Fibroblast of pulmonary artery (primary cell): ENCODE measurements at regions not wholly inside any gene's neighbourhood (a gene's known extent, or its start where the extent isn't known, plus 50 kb on each side); places are given as distances from the start of the nearest gene placed in this dataset.
"Not testable (repeated sequence)": the region's sequence is repeated elsewhere in the genome, so short reads cannot be mapped to it uniquely, and the experiment has no call there.

ENCODE experiments used
- DNase-seq: peaks from one replicate; pipeline ENCODE4 v3.0.0-alpha.2; 2010; ENCODE audit warnings: low read depth
- H3K4me3 ChIP-seq: replicated peaks from 2 replicates; pipeline ENCODE4 v1.5.1; 2011; ENCODE audit warnings: low read depth, mild to moderate bottlenecking, control low read depth, low read length, moderate library complexity
- TF ChIP-seq, protein P1 (sequence below): IDR thresholded peaks from 2 replicates; pipeline ENCODE4 v1.5.1; 2011; ENCODE audit warnings: mild to moderate bottlenecking, control low read depth, low read length, inconsistent platforms; ENCODE audit errors: missing control alignments

DNA sequence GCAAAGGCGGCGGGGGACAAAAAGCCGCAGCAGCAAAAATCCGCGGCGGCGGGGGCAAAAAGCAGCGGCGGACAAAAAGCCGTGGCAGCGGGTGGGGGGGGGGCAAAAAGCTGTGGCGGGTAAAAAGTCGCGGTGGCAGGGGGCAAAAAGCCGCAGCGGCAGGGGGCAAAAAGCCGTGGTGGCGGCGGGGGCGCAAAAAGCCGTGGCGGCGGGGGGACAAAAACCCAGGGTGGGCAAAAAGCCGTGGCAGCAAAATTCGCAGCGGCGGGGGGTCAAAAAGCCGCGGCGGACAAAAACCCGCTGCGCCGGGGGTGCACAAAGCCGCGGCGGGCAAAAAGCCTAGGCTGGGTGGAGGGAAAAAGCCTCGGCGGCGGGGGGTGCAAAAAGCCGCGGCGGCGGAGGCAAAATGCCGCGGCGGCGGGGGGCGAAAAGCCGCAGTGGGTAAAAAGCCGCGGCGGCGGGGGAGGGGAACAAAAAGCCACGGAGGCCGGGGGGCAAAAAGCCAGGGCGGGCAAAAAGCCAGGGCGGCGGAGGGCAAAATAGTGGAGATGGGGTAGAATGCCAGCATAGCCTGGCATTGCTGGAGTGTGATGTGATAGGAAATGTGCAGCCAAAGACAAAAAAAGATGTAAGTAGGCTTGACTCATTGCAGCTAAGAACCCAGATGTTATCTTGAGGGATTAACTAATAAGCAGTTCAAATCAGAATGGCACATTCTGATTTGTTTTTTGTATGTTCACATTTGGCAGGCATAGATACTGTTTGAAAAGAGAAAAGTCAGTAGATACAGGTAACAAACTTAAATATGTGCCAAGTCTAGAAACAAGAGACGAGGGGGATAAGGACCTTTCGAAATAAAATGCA is 1076.3 kb downstream of the RPIA start:
- TF ChIP-seq, protein P1, sequence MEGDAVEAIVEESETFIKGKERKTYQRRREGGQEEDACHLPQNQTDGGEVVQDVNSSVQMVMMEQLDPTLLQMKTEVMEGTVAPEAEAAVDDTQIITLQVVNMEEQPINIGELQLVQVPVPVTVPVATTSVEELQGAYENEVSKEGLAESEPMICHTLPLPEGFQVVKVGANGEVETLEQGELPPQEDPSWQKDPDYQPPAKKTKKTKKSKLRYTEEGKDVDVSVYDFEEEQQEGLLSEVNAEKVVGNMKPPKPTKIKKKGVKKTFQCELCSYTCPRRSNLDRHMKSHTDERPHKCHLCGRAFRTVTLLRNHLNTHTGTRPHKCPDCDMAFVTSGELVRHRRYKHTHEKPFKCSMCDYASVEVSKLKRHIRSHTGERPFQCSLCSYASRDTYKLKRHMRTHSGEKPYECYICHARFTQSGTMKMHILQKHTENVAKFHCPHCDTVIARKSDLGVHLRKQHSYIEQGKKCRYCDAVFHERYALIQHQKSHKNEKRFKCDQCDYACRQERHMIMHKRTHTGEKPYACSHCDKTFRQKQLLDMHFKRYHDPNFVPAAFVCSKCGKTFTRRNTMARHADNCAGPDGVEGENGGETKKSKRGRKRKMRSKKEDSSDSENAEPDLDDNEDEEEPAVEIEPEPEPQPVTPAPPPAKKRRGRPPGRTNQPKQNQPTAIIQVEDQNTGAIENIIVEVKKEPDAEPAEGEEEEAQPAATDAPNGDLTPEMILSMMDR = no peak
- DNase-seq = no peak

DNA sequence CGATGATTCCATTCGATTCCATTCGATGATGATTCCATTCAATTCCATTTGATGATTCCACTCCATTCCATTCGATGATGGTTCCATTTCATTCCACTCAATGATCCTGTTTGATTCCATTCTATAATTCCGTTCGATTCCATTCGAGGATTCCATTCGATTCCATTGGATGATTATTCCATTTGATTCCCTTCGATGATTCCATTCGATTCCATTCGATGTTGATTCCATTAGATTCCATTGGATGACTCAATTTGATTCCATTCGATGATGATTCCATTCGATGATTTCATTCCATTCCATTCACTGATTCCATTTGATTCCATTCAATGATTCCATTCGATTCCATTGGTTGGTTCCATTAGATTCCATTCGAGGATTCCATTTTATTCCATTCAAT is 1084.4 kb downstream of the RPIA start:
- no peak for DNase-seq
- no peak overlapping the region for H3K4me3 ChIP-seq
- TF ChIP-seq, protein P1 = no peak

More for the DNA sequence above, 1076.3 kb downstream of the RPIA start:
- H3K4me3 ChIP-seq = no peak overlapping the region

DNA sequence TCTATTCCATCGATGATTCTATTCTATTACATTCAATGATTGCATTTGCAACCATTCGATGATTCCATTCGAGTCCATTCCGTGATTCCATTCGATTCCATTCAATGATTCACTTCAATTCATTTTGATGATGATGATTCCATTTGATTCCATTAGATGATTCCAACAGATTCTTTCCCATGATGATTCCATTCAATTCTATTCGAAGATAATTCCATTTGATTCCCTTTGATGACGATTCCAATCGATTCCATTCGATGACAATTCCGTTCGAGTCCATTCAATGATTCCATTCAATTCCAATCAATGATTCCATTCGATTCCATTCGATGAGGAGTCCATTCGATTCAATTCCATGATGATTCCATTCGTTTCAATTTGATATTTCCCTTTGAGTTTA is 1088.8 kb downstream of the RPIA start:
- no peak overlapping the region for H3K4me3 ChIP-seq
- TF ChIP-seq, protein P1 = no peak
- DNase-seq = no peak

DNA sequence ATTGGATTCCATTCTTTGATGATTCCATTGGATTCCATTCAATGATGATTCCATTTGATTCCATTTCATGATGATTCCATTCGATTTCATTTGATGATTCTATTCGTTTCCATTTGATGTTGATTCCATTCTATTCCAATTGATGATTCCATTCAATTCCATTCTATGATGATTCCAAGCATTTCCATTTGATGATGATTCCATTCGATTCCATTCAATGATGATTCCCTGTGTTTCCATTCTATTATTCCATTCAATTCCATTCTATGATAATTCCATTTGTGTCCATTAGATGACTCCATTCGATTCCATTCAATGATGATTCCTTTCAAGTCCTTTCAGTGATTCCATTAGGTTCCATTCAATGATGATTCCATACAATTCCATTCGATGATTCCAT is 1090.5 kb downstream of the RPIA start:
- DNase-seq = no peak
- no peak overlapping the region for H3K4me3 ChIP-seq
- TF ChIP-seq, protein P1 = no peak

DNA sequence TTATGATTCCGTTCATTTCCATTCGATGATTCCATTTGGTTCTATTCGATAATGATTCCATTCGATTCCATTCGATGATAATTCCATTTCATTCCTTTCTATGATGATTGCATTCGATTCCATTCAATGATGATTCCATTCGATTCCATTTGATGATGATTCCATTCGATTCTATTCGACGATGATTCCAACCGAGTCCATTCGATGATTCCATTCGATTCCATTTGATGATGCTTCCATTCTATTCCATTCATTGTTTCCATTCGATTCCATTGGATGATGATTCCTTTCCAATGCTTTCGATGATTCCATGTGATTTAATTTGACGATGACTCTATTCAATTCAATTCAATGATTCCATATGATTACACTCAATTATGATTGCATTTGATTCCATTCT is 1093.5 kb downstream of the RPIA start:
- no peak overlapping the region for H3K4me3 ChIP-seq
- TF ChIP-seq, protein P1 = no peak
- no peak for DNase-seq

DNA sequence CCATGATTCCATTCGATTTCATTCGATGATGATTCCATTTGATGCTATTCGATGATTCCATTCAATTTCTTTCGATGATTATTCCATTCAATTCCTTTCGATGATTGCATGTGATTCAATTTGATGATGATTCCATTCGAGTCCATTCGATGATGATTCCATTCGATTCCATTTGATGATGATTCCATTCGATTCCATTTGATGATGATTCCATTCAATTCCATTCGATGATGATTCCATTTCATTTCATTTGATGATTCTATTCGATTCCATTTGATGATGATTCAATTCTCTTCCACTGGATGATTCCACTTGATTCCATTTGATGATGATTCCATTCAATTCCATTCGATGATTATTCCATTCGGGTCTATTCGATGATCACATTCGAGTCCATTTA is 1094.1 kb downstream of the RPIA start:
- H3K4me3 ChIP-seq, DNase-seq: not testable (repeated sequence)

DNA sequence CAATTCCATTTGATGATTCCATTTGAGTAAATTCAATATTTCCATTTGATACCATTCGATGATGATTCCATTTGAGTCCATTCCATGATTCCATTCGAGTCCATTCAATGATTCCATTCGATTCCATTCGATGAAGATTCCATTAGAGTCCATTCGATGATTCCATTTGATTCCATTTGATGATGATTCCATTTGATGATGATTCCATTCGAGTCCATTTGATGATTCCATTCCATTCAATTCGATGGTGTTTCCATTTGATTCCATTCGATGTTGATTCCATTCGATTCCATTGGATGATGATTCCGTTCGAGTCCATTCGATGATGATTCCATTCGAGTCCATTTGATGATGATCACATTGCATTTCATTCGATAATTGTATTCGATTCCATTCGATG is 1095.2 kb downstream of the RPIA start:
- not testable (repeated sequence) for H3K4me3 ChIP-seq

DNA sequence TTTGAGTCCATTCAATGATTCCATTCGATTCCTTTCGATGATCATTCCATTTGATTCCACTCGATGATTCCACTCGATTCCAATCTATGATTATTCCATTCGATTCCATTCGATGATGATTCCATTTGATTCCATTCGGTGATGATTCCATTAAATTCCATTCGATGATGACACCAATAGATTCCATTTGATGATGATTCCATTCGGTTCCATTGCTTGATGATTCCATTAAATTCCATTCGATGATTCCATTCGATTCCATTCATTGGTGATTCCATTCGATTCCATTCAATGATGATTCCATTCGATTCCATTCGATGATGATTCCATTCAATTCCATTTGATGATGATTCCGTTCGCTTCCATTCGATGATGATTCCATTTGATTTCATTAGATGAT is 1104.1 kb downstream of the RPIA start:
- not testable (repeated sequence) for H3K4me3 ChIP-seq, DNase-seq

More for the DNA sequence above, 1095.2 kb downstream of the RPIA start:
- DNase-seq = not testable (repeated sequence)
